HEK293T (cell line): ENCODE measurements at regions not wholly inside any gene's neighbourhood (a gene's known extent, or its start where the extent isn't known, plus 50 kb on each side); places are given as distances from the start of the nearest gene placed in this dataset.

Source experiments
- ARNT ChIP-seq: fragments of 450-650 bp; IDR thresholded peaks from 2 replicates; pipeline ENCODE4 v1.6.1; 2017; ENCODE audit warnings: mild to moderate bottlenecking
- BHLHE40 ChIP-seq: fragments of 450-650 bp; IDR thresholded peaks from 2 replicates; pipeline ENCODE4 v1.6.1; 2016; ENCODE audit warnings: mild to moderate bottlenecking, moderate library complexity, borderline replicate concordance
- ELF4 ChIP-seq: fragments of 450-650 bp; IDR thresholded peaks from 2 replicates; pipeline ENCODE4 v1.6.1; 2017; ENCODE audit warnings: antibody characterized with exemption
- FOXK2 ChIP-seq: fragments of 450-650 bp; IDR thresholded peaks from 2 replicates; pipeline ENCODE4 v1.6.1; 2016; ENCODE audit warnings: mild to moderate bottlenecking
- FOXM1 ChIP-seq: fragments of 450-650 bp; IDR thresholded peaks from 2 replicates; pipeline ENCODE4 v1.6.1; 2017; ENCODE audit warnings: mild to moderate bottlenecking, borderline replicate concordance
- LEF1 ChIP-seq: fragments of 450-650 bp; IDR thresholded peaks from 2 replicates; pipeline ENCODE4 v1.6.1; 2017; ENCODE audit warnings: mild to moderate bottlenecking, borderline replicate concordance
- NFRKB ChIP-seq: fragments of 450-650 bp; IDR thresholded peaks from 2 replicates; pipeline ENCODE4 v1.6.1; 2016; ENCODE audit warnings: mild to moderate bottlenecking, moderate library complexity
- SP1 ChIP-seq: fragments of 450-650 bp; IDR thresholded peaks from 2 replicates; pipeline ENCODE4 v1.6.1; 2017
- SUZ12 ChIP-seq: fragments of 450-650 bp; IDR thresholded peaks from 2 replicates; pipeline ENCODE4 v1.6.1; 2016; ENCODE audit warnings: mild to moderate bottlenecking
- TARDBP ChIP-seq: fragments of 450-650 bp; IDR thresholded peaks from 2 replicates; pipeline ENCODE4 v1.6.1; 2016
- ZNF384 ChIP-seq: fragments of 450-650 bp; IDR thresholded peaks from 2 replicates; pipeline ENCODE4 v1.6.1; 2016
- TF ChIP-seq, protein P1 (sequence below): fragments of 450-650 bp; IDR thresholded peaks from 2 replicates; pipeline ENCODE4 v1.6.1; 2016

DNA sequence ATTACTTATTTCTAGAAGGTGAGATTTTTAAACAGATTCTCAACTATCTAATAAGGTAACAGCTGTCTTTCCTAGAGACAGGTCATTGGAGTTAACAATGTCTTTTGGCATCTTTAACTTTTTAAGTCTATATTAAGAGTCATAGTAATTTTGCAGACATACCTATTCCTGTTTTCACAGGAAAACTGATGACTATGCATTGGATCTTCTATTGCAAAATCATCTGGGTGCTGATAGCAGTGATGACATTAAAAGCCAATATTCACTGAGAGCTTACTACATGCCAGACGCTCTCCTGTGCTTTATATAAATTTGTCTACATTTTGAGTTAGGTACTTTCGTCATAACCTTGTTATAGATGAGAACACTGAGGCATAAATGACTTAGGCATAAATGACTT is 462.4 kb upstream of the MARCKS start:
- TF ChIP-seq ARNT (no peak), NFRKB (no peak), TARDBP (no peak), LEF1 (no peak), SP1 (no peak), ELF4 (no peak), BHLHE40 (no peak), ZNF384 (no peak), FOXM1 (no peak), FOXK2 (no peak), SUZ12 (no peak)
- TF ChIP-seq, protein P1, sequence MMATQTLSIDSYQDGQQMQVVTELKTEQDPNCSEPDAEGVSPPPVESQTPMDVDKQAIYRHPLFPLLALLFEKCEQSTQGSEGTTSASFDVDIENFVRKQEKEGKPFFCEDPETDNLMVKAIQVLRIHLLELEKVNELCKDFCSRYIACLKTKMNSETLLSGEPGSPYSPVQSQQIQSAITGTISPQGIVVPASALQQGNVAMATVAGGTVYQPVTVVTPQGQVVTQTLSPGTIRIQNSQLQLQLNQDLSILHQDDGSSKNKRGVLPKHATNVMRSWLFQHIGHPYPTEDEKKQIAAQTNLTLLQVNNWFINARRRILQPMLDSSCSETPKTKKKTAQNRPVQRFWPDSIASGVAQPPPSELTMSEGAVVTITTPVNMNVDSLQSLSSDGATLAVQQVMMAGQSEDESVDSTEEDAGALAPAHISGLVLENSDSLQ = no peak
